Suprapubic skin (tissue), 3 donors: ENCODE measurements at regions not wholly inside any gene's neighbourhood (a gene's known extent, or its start where the extent isn't known, plus 50 kb on each side); places are given as distances from the start of the nearest gene placed in this dataset.

Source experiments
- CTCF ChIP-seq, 2 donors: fragments of 200-600 bp in 1 of 2; fragments of 450-650 bp in 1 of 2; sonication (generic) in 1 of 2; IDR thresholded peaks; one replicate each; pipeline ENCODE4 v1.5.1; 2016 to 2019; ENCODE audit warnings: antibody characterized with exemption in 2 of 2, mild to moderate bottlenecking in 1 of 2, moderate library complexity in 1 of 2
- EP300 ChIP-seq: sonication (generic); formaldehyde crosslinking; IDR thresholded peaks from one replicate; pipeline ENCODE4 v1.6.1; 2017; ENCODE audit warnings: antibody characterized with exemption
- POLR2A ChIP-seq, 2 donors: fragments of 450-650 bp; IDR thresholded peaks; one replicate each; pipeline ENCODE4 v1.6.1; 2017; ENCODE audit warnings: antibody characterized with exemption in 2 of 2, mild to moderate bottlenecking in 2 of 2, moderate library complexity in 2 of 2

DNA sequence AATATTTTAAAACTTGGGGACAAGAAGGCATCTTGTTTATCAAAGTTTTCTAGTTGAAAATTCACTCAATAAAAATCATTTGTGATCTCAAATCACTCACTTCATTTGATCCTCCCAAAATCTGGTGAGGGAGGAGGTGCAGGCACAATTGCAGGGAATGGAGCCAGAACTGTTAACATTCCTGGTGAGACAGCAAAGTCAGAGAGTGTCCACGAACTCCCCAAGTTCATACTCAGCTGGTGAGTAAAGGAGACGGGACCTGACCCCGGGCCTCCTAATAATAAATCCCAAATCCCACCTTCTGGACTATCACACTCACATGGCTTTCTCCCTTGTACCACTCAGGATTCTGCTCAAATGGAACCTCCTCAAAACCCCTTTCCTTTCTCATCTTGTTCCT lies 252.3 kb upstream of the LRTM1 start:
- TF ChIP-seq EP300 (no peak), POLR2A (IDR thresholded peaks at IDR 0.05) (no peak), CTCF (IDR thresholded peaks at IDR 0.05) (no peak)
